NCI-H1092 (cell line): ENCODE measurements at regions not wholly inside any gene's neighbourhood (a gene's known extent, or its start where the extent isn't known, plus 50 kb on each side); places are given as distances from the start of the nearest gene placed in this dataset.

Experiments
- DNase-seq: peaks from one replicate; lab custom pipeline; 2025; lab: John Stamatoyannopoulos, UW

- DNase-seq, result no peak
Observed at GRCh38 chr3:117253636-117254035, 544.1 kb downstream of the TUSC7 start.

- no peak for DNase-seq
Observed at GRCh38 chr3:117254985-117255384, 545.4 kb downstream of the TUSC7 start.

- DNase-seq, result no peak
Observed at GRCh38 chr3:117255736-117256135, 546.2 kb downstream of the TUSC7 start.

GRCh38 chr3:117261983-117262421 lies 552.4 kb downstream of the TUSC7 start:
- DNase-seq, result no peak

GRCh38 chr3:117263270-117263669 lies 553.7 kb downstream of the TUSC7 start:
- no peak for DNase-seq

GRCh38 chr3:117263745-117264144 lies 554.2 kb downstream of the TUSC7 start:
- no peak for DNase-seq

- no peak for DNase-seq
Observed at GRCh38 chr3:117264204-117264994, 554.8 kb downstream of the TUSC7 start.

GRCh38 chr3:117266806-117267205 lies 557.2 kb downstream of the TUSC7 start:
- DNase-seq, result no peak

GRCh38 chr3:117268318-117268717 lies 558.7 kb downstream of the TUSC7 start:
- DNase-seq, result no peak

GRCh38 chr3:117272274-117272673 lies 562.7 kb downstream of the TUSC7 start:
- no peak for DNase-seq

- no peak for DNase-seq
Observed at GRCh38 chr3:117272876-117273523, 563.4 kb downstream of the TUSC7 start.

- no peak for DNase-seq
Observed at GRCh38 chr3:117277816-117278215, 568.2 kb downstream of the TUSC7 start.

GRCh38 chr3:117278424-117279190 lies 569.0 kb downstream of the TUSC7 start:
- no peak for DNase-seq

- DNase-seq, result no peak
Observed at GRCh38 chr3:117281371-117281770, 571.8 kb downstream of the TUSC7 start.

GRCh38 chr3:117282566-117282965 lies 573.0 kb downstream of the TUSC7 start:
- DNase-seq, result peak; percentile 74

- DNase-seq, result no peak
Observed at GRCh38 chr3:117285737-117286136, 576.2 kb downstream of the TUSC7 start.

- DNase-seq, result no peak
Observed at GRCh38 chr3:117286488-117286887, 576.9 kb downstream of the TUSC7 start.

GRCh38 chr3:117287602-117288001 lies 578.0 kb downstream of the TUSC7 start:
- no peak for DNase-seq

- DNase-seq, result no peak
Observed at GRCh38 chr3:117291476-117291875, 581.9 kb downstream of the TUSC7 start.

GRCh38 chr3:117297065-117297464 lies 587.5 kb downstream of the TUSC7 start:
- DNase-seq, result no peak

- no peak for DNase-seq
Observed at GRCh38 chr3:117297541-117297940, 588.0 kb downstream of the TUSC7 start.

- DNase-seq, result no peak
Observed at GRCh38 chr3:117298273-117298672, 588.7 kb downstream of the TUSC7 start.

GRCh38 chr3:117302428-117302827 lies 592.8 kb downstream of the TUSC7 start:
- peak; percentile 52 for DNase-seq
